ENCODE measurements at regions not wholly inside any gene's neighbourhood (a gene's known extent, or its start where the extent isn't known, plus 50 kb on each side); places are given as distances from the start of the nearest gene placed in this dataset.

DNA sequence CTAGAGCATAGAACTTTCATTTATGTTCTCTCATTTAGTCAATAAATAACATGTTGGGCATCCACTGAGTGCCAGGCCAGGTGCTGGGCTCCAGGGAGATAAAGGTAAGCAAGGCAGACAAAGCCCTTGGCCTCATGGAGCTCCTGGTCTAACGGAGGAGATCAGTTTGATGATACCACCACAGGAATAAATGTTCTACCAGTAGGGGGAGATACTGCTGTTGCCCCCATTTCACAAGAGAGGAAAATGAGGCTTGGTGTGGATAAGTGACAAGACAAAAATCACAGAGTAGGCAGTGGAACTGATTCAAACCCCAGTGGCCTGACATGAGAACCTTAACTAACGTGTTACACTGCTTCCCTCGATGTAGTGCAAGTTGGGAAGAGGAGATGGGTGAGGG, 80.4 kb upstream of the ERCC4 start:
- TF ChIP-seq, protein P1, sequence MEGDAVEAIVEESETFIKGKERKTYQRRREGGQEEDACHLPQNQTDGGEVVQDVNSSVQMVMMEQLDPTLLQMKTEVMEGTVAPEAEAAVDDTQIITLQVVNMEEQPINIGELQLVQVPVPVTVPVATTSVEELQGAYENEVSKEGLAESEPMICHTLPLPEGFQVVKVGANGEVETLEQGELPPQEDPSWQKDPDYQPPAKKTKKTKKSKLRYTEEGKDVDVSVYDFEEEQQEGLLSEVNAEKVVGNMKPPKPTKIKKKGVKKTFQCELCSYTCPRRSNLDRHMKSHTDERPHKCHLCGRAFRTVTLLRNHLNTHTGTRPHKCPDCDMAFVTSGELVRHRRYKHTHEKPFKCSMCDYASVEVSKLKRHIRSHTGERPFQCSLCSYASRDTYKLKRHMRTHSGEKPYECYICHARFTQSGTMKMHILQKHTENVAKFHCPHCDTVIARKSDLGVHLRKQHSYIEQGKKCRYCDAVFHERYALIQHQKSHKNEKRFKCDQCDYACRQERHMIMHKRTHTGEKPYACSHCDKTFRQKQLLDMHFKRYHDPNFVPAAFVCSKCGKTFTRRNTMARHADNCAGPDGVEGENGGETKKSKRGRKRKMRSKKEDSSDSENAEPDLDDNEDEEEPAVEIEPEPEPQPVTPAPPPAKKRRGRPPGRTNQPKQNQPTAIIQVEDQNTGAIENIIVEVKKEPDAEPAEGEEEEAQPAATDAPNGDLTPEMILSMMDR (conservative IDR thresholded peaks at IDR 0.05; ENCODE audit: low read length) = peak; percentile 68
- no peak for TF ChIP-seq EZH2phosphoT487 (IDR thresholded peaks at IDR 0.05; ENCODE audit: borderline replicate concordance, low read depth, low read length)

Measured in OCI-LY7 (cell line).